ENCODE measurements at regions not wholly inside any gene's neighbourhood (a gene's known extent, or its start where the extent isn't known, plus 50 kb on each side); places are given as distances from the start of the nearest gene placed in this dataset.

DNA sequence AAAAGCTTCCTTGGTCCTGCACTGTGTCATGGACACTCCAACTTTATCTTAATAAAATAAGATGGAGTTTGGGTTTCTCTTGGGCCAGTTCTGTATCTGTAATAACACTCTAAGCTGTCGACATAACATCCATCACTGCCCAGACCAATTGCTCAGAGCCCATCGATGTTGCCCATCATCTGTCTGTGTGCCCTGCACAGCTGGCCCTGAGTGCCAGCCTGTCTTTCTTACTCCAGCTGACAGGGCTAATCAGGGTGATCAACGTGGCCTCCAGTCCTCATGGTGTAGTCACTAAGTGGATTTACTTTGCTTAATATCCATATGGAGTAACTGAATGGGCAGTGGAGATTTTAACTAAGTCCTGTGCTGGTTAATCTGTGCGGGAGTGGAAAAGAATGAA is 419.8 kb upstream of the TPM1 start:
- H3K9me3 ChIP-seq (ENCODE audit: severe bottlenecking), result no peaks in the 10 kb centered on the region
- H3K36me3 ChIP-seq, result no peaks in the 10 kb centered on the region
- H3K4me3 ChIP-seq (ENCODE audit: low read depth, low read length), result no peak overlapping the region
- TF ChIP-seq, protein P1, sequence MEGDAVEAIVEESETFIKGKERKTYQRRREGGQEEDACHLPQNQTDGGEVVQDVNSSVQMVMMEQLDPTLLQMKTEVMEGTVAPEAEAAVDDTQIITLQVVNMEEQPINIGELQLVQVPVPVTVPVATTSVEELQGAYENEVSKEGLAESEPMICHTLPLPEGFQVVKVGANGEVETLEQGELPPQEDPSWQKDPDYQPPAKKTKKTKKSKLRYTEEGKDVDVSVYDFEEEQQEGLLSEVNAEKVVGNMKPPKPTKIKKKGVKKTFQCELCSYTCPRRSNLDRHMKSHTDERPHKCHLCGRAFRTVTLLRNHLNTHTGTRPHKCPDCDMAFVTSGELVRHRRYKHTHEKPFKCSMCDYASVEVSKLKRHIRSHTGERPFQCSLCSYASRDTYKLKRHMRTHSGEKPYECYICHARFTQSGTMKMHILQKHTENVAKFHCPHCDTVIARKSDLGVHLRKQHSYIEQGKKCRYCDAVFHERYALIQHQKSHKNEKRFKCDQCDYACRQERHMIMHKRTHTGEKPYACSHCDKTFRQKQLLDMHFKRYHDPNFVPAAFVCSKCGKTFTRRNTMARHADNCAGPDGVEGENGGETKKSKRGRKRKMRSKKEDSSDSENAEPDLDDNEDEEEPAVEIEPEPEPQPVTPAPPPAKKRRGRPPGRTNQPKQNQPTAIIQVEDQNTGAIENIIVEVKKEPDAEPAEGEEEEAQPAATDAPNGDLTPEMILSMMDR (IDR thresholded peaks at IDR 0.05; ENCODE audit: low read depth, low read length), result no peak
- no peaks in the 10 kb centered on the region for H3K27me3 ChIP-seq (ENCODE audit: insufficient read depth, low read depth, severe bottlenecking)
- peak; percentile 81 for DNase-seq
- peak overlapping the region; percentile 45 for H3K27ac ChIP-seq

DNA sequence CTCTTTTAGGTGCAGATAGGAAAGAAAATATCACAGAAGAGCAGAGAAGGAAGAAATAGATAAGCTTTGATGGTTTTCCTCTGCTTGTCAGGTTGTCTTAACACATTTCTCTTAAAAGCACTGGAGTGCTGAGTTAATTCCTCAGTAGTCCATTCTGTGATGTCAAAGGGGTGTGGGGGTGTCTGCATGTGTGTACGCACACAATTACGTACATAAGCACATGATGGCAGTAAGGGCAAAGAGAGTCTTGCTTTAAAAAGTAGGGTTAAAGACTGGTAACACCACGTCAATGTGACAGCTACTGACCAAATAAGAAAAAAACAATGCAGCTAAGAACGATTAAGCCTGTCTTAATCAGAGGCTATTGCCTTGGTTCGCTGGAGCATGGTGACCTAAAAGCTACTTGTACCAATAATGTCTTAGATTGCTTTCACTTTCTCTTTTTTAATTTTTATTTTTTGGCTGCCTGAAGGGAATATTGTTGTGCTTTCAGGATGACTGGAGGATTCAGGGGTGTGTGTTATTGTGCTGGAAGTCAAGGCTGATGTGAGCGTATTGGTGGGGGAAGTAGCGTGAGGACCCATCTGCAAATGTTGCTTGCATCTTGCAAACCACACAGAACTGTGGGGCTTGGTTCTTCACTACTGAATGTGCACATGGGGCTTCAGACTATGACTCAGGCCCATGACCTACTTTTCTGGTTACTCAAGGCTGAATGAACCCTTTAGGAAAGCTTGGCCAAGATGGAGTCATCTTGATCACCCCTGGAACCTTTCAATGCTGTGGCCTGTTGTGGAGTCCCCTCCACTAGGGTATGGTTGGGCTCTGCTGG is 417.8 kb upstream of the TPM1 start:
- Histone ChIP-seq H3K36me3 (no peaks in the 10 kb centered on the region), H3K27me3 (ENCODE audit: insufficient read depth, low read depth, severe bottlenecking) (no peaks in the 10 kb centered on the region), H3K27ac (peak overlapping the region; percentile 45), H3K4me3 (ENCODE audit: low read depth, low read length) (no peak overlapping the region), H3K9me3 (ENCODE audit: severe bottlenecking) (no peaks in the 10 kb centered on the region)
- TF ChIP-seq, protein P1 (IDR thresholded peaks at IDR 0.05; ENCODE audit: low read depth, low read length), result no peak
- DNase-seq, result no peak

DNA sequence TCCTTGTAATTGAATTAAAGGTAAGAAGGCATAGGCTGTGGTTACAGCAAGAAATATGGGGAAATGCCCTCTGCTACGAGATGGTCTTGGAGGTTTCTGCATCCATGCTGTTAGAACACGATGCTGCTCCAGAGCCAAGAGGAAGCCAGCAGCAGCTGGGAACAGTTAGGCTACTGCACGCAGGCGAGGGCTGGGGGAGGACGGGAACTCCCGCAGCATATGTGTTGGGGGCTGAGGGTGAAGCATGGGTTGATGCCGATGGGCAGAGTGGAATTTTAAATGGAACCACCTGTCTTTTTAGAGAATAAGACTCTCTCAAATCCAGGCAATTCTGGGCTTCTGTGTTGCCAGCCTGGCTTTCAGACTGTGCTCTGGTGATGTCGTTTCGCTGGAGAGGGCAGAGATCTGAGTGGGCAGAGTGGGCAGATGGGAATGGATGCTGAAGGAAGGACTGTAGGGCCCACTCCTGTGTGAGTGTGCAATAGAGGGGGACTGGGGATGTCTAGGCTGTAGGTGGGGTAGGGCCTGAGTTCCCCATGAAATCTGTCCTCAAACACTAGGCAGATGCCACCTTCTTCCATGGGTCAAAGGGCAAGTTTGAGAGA is 417.0 kb upstream of the TPM1 start:
- DNase-seq, result no peak
- Histone ChIP-seq H3K9me3 (ENCODE audit: severe bottlenecking) (no peaks in the 10 kb centered on the region), H3K27ac (no peak overlapping the region)

DNA sequence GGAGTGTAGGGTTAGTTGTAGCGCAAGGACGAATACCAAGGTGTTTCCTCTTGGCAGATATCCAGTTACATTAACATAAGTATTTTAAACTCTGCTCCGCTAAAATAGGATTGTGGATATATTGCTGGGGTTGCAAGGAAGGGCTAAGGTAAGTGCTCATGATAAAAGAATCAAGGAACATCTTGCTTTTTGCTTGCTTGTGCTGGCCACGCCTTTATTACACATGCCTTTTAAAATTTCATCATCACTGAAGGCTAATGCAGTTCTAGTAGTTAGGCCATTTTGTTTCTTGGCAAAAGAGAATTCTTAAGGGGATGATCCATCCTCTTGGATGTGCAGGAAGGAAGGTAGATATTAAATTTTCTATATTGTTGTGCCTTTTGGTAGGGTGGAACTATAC is 415.6 kb upstream of the TPM1 start:
- H3K27me3 ChIP-seq (ENCODE audit: insufficient read depth, low read depth, severe bottlenecking), result no peaks in the 10 kb centered on the region
- no peak for DNase-seq
- no peaks in the 10 kb centered on the region for H3K36me3 ChIP-seq
- no peak overlapping the region for H3K27ac ChIP-seq
- no peak overlapping the region for H3K4me3 ChIP-seq (ENCODE audit: low read depth, low read length)
- TF ChIP-seq, protein P1 (IDR thresholded peaks at IDR 0.05; ENCODE audit: low read depth, low read length), result no peak
- no peaks in the 10 kb centered on the region for H3K9me3 ChIP-seq (ENCODE audit: severe bottlenecking)

More for the DNA sequence above, 417.0 kb upstream of the TPM1 start:
- H3K36me3 ChIP-seq, result no peaks in the 10 kb centered on the region
- H3K4me3 ChIP-seq (ENCODE audit: low read depth, low read length), result no peak overlapping the region
- TF ChIP-seq, protein P1 (IDR thresholded peaks at IDR 0.05; ENCODE audit: low read depth, low read length), result no peak
- H3K27me3 ChIP-seq (ENCODE audit: insufficient read depth, low read depth, severe bottlenecking), result no peaks in the 10 kb centered on the region

DNA sequence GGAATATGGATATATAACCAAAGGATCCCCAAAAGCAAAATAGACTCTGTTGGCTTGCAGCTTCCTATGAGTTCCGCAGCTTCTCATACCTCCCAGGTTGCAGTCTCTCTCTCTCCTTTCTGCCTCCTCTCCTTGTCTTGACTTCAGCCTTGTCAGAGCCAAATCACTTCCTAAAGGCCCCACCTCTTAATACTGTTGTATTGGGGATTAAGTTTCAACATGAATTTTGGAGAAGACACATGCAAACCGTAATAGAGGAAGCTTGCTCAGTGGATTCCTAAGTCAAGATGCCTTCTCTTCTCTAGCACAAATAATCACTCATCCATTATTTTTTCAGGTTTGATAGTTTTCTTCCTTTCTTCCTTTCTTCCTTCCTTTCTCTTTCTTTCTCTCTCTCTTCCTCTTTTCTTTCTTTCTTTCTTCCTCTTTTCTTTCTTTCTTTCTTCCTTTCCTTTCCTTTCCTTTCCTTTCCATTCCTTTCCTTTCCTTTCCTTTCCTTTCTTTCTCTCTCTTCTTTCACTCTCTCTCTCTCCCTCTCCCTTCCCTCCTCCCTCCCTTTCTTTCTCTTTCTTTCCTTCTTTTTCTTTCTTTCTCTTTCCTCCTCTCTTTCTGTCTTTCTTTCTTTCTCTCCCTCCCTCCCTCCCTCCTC is 411.3 kb upstream of the TPM1 start:
- no peaks in the 10 kb centered on the region for H3K9me3 ChIP-seq (ENCODE audit: severe bottlenecking)
- TF ChIP-seq, protein P1 (IDR thresholded peaks at IDR 0.05; ENCODE audit: low read depth, low read length), result no peak
- H3K36me3 ChIP-seq, result no peaks in the 10 kb centered on the region
- no peak overlapping the region for H3K4me3 ChIP-seq (ENCODE audit: low read depth, low read length)
- H3K27ac ChIP-seq, result no peak overlapping the region
- no peak for DNase-seq
- no peaks in the 10 kb centered on the region for H3K27me3 ChIP-seq (ENCODE audit: insufficient read depth, low read depth, severe bottlenecking)

Data from WERI-Rb-1 (cell line).